NCI-H2227 (cell line): ENCODE measurements at regions not wholly inside any gene's neighbourhood (a gene's known extent, or its start where the extent isn't known, plus 50 kb on each side); places are given as distances from the start of the nearest gene placed in this dataset.
A peak's percentile ranks its signal among the peaks of the same experiment; 100 is the strongest.
"Not testable (repeated sequence)": the region's sequence is repeated elsewhere in the genome, so short reads cannot be mapped to it uniquely, and the experiment has no call there.

Experiments used
- DNase-seq: peaks from one replicate; lab custom pipeline; 2025; ENCODE audit not compliant: unreplicated experiment; lab: John Stamatoyannopoulos, UW

DNA sequence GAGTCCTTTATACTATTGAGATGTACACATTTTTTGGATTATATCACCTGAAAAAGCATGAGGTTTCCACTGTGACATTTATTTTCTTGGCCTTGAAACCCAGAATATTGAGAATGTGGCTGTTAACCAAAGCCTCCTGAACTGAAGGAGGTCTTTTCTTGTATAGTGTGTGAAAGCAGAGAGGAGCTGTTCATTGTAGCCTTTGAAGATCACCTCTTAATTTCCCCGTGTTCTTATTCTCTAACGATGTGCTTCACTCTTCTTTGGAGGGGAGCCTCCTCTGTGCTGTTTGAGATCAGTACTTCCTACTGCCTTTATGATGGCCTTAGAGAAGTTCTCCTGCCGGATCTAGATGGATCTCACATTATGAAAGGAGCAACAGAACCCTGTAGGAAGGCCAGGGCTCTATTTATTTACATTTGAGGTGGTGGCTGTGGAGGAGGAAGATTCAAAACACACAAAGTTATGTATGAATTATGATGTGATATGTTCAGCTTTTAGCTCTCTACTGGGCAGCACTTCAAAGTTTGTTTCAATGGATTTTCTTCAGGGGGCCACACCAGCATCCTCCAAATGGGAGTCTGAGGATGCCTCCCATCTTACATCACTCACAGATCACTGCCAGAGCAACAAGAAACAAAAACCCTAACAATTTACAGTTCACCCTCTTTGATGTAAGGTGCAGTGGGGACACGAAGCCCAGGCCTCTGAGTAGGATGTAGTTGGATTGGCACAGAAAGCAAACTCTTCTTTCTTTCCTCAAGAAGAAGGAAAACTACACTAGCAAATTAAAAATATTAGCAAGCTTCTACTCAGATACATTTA lies 322.3 kb downstream of the DLEU7 start:
- DNase-seq, result no peak

DNA sequence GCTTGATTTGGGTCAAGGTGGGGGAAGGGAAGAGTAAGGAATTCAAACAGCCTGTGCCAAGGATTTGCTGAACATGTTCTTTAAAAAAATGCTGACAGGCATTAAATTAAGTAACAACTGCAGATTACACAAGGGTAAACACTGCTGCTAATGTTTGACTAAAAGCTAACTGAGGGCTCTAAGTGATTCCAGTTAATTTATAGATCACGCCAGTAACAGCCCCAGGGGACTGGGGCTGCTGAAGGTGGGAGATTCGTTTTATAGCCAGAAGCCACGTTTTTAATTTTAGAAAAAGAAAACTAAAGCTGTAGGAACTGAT lies 321.7 kb downstream of the DLEU7 start:
- no peak for DNase-seq

- DNase-seq, result no peak
These were observed 321.0 kb downstream of the DLEU7 start for GRCh38 chr13:50522506-50522905.

- DNase-seq, result no peak
These were observed 320.2 kb downstream of the DLEU7 start for GRCh38 chr13:50523307-50523706.

GRCh38 chr13:50524560-50524959 lies 318.9 kb downstream of the DLEU7 start:
- no peak for DNase-seq

DNA sequence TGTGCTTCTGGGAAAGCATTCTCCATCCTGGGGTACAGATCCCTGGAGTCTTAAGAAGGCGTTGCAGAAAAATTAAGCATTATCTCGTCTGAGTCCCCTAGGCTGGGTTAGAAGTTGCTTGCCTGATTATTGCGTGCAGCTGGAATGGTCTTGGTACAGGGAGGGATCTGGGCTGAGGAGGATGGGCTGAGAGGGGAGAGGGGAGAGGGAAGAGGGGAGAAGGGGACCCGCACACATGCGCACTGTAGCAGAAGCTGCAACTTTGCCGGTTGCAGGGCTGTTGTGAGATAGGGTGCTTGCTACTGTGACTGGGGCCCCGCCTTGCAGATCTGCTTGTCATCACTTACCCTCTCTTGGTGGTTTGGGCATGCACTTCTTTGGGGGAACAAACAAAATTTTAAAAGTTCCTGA lies 316.8 kb downstream of the DLEU7 start:
- peak; percentile 82 for DNase-seq

- DNase-seq, result no peak
These were observed 316.3 kb downstream of the DLEU7 start for GRCh38 chr13:50527188-50527587.

DNA sequence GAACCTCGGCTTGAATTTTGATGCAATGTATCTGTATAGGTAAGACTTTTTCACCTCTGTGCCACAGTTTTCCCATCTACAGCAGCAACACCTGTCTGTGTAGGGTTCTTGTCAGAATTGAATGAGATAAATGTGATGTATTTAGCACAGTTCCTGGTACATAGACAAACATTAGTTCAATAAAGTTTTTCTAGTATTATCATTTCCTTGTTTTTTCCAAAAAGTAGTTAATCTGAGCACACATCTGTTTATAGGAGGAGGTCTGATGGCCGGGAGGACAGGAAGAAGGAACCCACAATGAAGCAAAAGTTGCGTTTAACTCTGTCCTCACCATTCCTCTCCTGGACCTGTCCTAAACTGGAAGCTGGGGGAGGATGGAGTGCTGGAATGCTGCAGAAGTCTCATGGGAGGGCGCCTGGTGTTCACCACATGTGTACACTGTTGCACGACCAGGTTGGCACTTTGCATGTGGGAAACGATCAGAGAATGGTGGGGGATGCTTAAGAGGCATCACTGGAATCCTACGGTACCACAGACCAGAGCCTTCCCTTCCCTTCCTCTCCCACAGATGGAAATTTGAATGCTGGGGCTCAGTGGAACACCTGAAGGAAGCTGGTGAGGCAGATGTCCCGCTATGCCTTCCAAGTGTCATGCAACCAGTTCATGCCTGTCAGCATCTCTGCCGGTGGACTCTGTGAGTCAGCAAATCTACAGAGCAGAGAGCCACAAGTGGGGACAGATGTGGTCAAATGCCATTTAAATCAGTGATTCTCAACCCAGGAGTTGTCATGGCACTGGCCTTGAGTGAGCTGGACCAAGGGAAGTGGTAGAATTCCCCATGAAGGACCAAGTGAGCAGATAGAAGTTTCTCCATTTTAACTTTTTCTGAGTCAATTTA lies 315.6 kb downstream of the DLEU7 start:
- DNase-seq, result no peak

- DNase-seq, result peak; percentile 73
These were observed 314.2 kb downstream of the DLEU7 start for GRCh38 chr13:50529154-50529882.

GRCh38 chr13:50531917-50532899 lies 311.3 kb downstream of the DLEU7 start:
- DNase-seq, result no peak

- DNase-seq, result peak; percentile 5
These were observed 308.4 kb downstream of the DLEU7 start for GRCh38 chr13:50535050-50535449.

DNA sequence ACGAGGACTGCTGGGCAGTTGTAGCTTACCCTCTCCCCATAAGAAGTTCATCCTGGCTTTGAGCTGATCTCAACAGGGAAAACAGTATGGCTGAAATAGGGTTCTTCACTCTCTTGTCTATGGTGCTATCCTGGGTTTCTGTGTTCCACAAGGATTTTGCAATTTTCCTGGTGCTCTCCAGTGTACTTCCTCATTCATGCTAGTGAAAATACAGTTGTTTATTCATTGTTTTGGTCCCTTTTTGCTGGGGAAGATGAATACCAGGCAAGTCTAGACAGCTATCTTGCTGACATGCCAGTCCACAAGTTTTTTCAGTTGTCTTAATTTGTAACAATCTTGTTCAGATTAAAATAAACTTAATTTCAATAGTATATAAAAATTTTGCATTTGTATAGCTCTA lies 306.5 kb downstream of the DLEU7 start:
- no peak for DNase-seq

- no peak for DNase-seq
These were observed 303.5 kb downstream of the DLEU7 start for GRCh38 chr13:50539791-50540530.

DNA sequence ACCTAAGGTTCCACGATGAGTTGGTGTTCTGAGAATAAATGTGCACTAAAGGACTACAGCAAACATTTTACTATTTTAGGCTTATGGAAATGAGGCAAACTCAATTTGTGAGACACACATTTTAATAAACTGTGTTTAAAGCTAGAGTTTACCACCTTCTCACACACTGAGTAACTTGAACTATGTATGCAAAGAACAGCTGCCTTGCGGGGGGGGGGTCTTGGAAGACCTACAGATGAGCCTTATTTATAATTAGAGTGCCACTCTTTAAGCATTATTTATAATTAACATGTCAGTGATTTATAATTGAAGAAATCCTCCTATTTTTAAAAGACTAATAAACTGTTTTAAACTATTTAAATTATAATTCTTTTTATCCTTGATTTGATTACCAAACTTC lies 300.4 kb downstream of the DLEU7 start:
- no peak for DNase-seq

DNA sequence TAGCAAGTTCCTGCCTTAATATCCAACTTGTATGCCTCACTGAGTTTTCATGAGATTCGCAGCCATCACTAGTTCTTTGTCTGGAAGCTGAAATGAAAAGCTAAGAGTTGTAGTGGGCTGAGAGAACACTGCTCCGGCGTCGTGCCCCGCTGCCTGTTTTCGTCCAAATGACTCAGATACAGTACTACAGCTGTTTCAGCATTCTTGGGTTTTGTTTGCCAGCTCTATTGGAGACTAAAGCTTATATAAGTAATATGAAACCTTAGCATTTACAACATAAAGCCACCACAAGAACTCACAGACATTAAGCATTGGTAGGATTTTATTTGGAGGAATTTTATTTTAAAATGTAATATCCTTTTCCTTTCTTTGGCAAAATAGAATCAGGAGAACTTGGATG lies 299.7 kb downstream of the DLEU7 start:
- no peak for DNase-seq

DNA sequence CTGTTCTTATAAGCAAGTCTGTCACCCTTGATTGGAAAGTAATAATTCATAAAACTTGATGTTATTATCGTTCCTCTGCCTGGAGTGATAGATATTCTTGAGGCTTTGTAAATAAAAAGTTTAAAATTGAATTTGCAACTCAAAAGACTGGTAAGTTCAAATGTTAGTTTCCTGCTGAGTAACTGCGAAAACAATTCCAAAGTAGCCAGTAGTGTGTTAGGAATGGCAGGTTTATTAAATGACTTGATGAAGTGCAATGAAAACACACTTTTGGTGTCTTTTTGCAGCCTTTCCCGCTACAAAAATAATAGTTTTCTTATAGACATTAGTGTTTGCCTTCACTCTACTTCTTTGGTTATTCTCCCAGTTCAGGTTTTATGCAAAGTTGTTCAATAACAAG lies 299.3 kb downstream of the DLEU7 start:
- no peak for DNase-seq

GRCh38 chr13:50547175-50547574 lies 296.3 kb downstream of the DLEU7 start:
- not testable (repeated sequence) for DNase-seq

GRCh38 chr13:50548586-50548985 lies 294.9 kb downstream of the DLEU7 start:
- DNase-seq, result no peak

DNA sequence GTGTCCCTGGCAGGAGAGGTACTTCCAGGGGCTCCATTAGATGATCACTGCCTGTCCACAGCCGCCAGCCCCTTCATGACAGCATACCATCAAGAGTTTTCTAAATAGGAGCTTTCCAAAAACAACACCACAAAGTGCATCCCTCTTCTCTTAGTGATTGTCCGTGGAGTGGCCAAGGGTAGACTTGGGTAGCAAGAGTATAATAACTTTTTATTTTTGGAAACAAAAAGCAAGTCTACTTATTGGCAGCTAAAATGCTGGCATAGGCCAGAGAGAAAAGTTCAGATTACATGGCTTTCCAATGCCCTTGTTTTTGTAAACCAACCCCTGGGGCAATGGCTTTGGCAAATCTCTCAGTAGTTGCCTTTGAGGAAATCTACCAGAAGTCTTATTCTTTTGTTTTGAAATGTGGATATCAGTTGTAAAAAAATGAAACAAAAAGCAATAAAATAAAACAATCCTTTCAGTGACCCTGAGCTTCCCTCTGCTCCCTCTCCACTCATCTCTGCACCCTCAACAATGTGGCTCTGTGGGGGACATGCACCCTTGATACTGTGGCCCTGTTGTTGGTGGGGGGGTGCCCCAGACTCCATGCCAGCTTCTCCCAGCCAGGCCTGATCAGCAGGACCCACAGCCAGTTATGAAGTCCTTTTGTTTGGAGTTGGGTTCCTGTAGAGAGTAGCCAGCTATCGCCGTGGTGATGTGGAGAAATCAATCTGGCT lies 294.1 kb downstream of the DLEU7 start:
- DNase-seq, result no peak
